HEK293 (cell line): ENCODE measurements at regions not wholly inside any gene's neighbourhood (a gene's known extent, or its start where the extent isn't known, plus 50 kb on each side); places are given as distances from the start of the nearest gene placed in this dataset.

Experiments used
- CTCF ChIA-PET: fragments of 350-600 bp; formaldehyde crosslinking; extraction: SDS; loops from one replicate; lab custom pipeline; 2021; ENCODE audit warnings: antibody characterized with exemption; lab: Yijun Ruan, JAX
- POLR2A ChIA-PET: fragments of 300-600 bp; formaldehyde crosslinking; extraction: SDS; loops from one replicate; lab custom pipeline; 2020; ENCODE audit warnings: antibody characterized with exemption, inconsistent platforms; lab: Yijun Ruan, JAX
- H3K27ac ChIP-seq: fragments of 200-500 bp; sonication (Bioruptor generic); 2 replicates; pipeline ENCODE4 v1.5.1; 2014; ENCODE audit warnings: low read depth, low read length, control low read depth, inconsistent platforms; ENCODE audit errors: extremely low read depth
- H3K36me3 ChIP-seq, 2 experiments: fragments of 200-500 bp in 1 of 2; sonication (Bioruptor generic) in 1 of 2; 1 replicate in 1 of 2; 2 replicates in 1 of 2; pipeline ENCODE4 v1.5.1; 2014 to 2017; ENCODE audit warnings: inconsistent platforms in 2 of 2, low read length in 2 of 2; ENCODE audit not compliant: control insufficient read depth in 2 of 2, insufficient read depth in 1 of 2
- H3K4me1 ChIP-seq: fragments of 200-500 bp; sonication (Bioruptor generic); 2 replicates; pipeline ENCODE4 v1.5.1; 2014; ENCODE audit warnings: mild to moderate bottlenecking, low read length, inconsistent platforms; ENCODE audit not compliant: control insufficient read depth, insufficient read depth
- H3K4me3 ChIP-seq: 2 replicates; pipeline ENCODE4 v1.5.1; 2011; ENCODE audit warnings: low read depth, mild to moderate bottlenecking, control low read depth, low read length, moderate library complexity
- H3K9me3 ChIP-seq: fragments of 200-500 bp; sonication (Bioruptor generic); 2 replicates; pipeline ENCODE4 v1.5.1; 2014; ENCODE audit warnings: low read depth, low read length, inconsistent platforms; ENCODE audit not compliant: control insufficient read depth, insufficient read depth
- BCL11B ChIP-seq: fragments of 450-650 bp; formaldehyde crosslinking; IDR thresholded peaks from 2 replicates; pipeline ENCODE4 v1.5.1; 2016; ENCODE audit warnings: low read depth, missing biosample characterization, missing genetic modification characterization
- GFI1B ChIP-seq: fragments of 450-650 bp; formaldehyde crosslinking; IDR thresholded peaks from 2 replicates; pipeline ENCODE4 v1.5.1; 2016; ENCODE audit warnings: missing biosample characterization, missing genetic modification characterization
- HIC1 ChIP-seq: fragments of 450-650 bp; formaldehyde crosslinking; IDR thresholded peaks from 2 replicates; pipeline ENCODE4 v1.5.1; 2016; ENCODE audit warnings: missing biosample characterization, missing genetic modification characterization
- HOXA7 ChIP-seq: sonication (generic); formaldehyde crosslinking; IDR thresholded peaks from 2 replicates; pipeline ENCODE4 v1.8.1; 2022; ENCODE audit warnings: missing genetic modification reagents, borderline replicate concordance
- KLF16 ChIP-seq: fragments of 450-650 bp; formaldehyde crosslinking; IDR thresholded peaks from 2 replicates; pipeline ENCODE4 v1.5.1; 2017; ENCODE audit warnings: missing biosample characterization, missing genetic modification characterization
- OSR2 ChIP-seq: fragments of 450-650 bp; formaldehyde crosslinking; IDR thresholded peaks from 2 replicates; pipeline ENCODE4 v1.5.1; 2016; ENCODE audit warnings: missing biosample characterization, missing genetic modification characterization
- PBX3 ChIP-seq: sonication (generic); formaldehyde crosslinking; IDR thresholded peaks from 2 replicates; pipeline ENCODE4 v1.8.1; 2022; ENCODE audit warnings: mild to moderate bottlenecking, moderate library complexity, missing genetic modification reagents
- SALL2 ChIP-seq: fragments of 450-650 bp; formaldehyde crosslinking; IDR thresholded peaks from 2 replicates; pipeline ENCODE4 v1.5.0; 2017; ENCODE audit warnings: missing biosample characterization, mild to moderate bottlenecking, missing genetic modification characterization, borderline replicate concordance
- SCRT2 ChIP-seq: fragments of 450-650 bp; formaldehyde crosslinking; IDR thresholded peaks from 2 replicates; pipeline ENCODE4 v1.5.1; 2016; ENCODE audit warnings: missing biosample characterization, missing genetic modification characterization
- SP7 ChIP-seq: fragments of 450-650 bp; formaldehyde crosslinking; IDR thresholded peaks from 2 replicates; pipeline ENCODE4 v1.5.1; 2016; ENCODE audit warnings: missing biosample characterization, missing genetic modification characterization
- TRIM28 ChIP-seq: IDR thresholded peaks from 2 replicates; pipeline ENCODE4 v1.6.1; 2011; ENCODE audit warnings: low read length, control low read depth, borderline replicate concordance
- ZBTB11 ChIP-seq: fragments of 450-650 bp; formaldehyde crosslinking; conservative IDR thresholded peaks from 2 replicates; pipeline ENCODE4 v1.5.1; 2016; ENCODE audit warnings: low read depth, missing biosample characterization, missing genetic modification characterization
- ZBTB6 ChIP-seq: fragments of 450-650 bp; formaldehyde crosslinking; IDR thresholded peaks from 2 replicates; pipeline ENCODE4 v1.5.1; 2017; ENCODE audit warnings: missing biosample characterization, missing genetic modification characterization
- ZNF10 ChIP-seq: fragments of 450-650 bp; formaldehyde crosslinking; IDR thresholded peaks from 2 replicates; pipeline ENCODE4 v1.5.1; 2017; ENCODE audit warnings: missing biosample characterization, missing genetic modification characterization
- ZNF132 ChIP-seq: fragments of 450-650 bp; formaldehyde crosslinking; IDR thresholded peaks from 2 replicates; pipeline ENCODE4 v1.5.1; 2017; ENCODE audit warnings: missing biosample characterization, missing genetic modification characterization, borderline replicate concordance
- ZNF140 ChIP-seq: fragments of 450-650 bp; formaldehyde crosslinking; IDR thresholded peaks from 2 replicates; pipeline ENCODE4 v1.5.1; 2016; ENCODE audit warnings: missing biosample characterization, missing genetic modification characterization
- ZNF146 ChIP-seq: fragments of 450-650 bp; formaldehyde crosslinking; IDR thresholded peaks from 2 replicates; pipeline ENCODE4 v1.5.1; 2016; ENCODE audit warnings: missing biosample characterization, missing genetic modification characterization
- ZNF169 ChIP-seq: fragments of 450-650 bp; formaldehyde crosslinking; IDR thresholded peaks from 2 replicates; pipeline ENCODE4 v1.5.1; 2016; ENCODE audit warnings: missing biosample characterization, missing genetic modification characterization
- ZNF266 ChIP-seq: fragments of 450-650 bp; formaldehyde crosslinking; IDR thresholded peaks from 2 replicates; pipeline ENCODE4 v1.5.1; 2016; ENCODE audit warnings: missing biosample characterization, missing genetic modification characterization, low read depth
- ZNF354C ChIP-seq: fragments of 450-650 bp; formaldehyde crosslinking; IDR thresholded peaks from 2 replicates; pipeline ENCODE4 v1.5.1; 2016; ENCODE audit warnings: missing biosample characterization, missing genetic modification characterization, low read depth, borderline replicate concordance
- ZNF391 ChIP-seq: fragments of 450-650 bp; formaldehyde crosslinking; IDR thresholded peaks from 2 replicates; pipeline ENCODE4 v1.5.1; 2016; ENCODE audit warnings: low read depth, missing biosample characterization, missing genetic modification characterization, borderline replicate concordance
- ZNF548 ChIP-seq: fragments of 450-650 bp; formaldehyde crosslinking; IDR thresholded peaks from 2 replicates; pipeline ENCODE4 v1.5.1; 2016; ENCODE audit warnings: missing biosample characterization, missing genetic modification characterization
- ZNF600 ChIP-seq: fragments of 450-650 bp; formaldehyde crosslinking; IDR thresholded peaks from 2 replicates; pipeline ENCODE4 v1.5.1; 2016; ENCODE audit warnings: missing biosample characterization, missing genetic modification characterization
- ZNF658 ChIP-seq: fragments of 450-650 bp; formaldehyde crosslinking; IDR thresholded peaks from 2 replicates; pipeline ENCODE4; 2016; ENCODE audit warnings: missing biosample characterization, missing genetic modification characterization
- ZNF670 ChIP-seq: fragments of 450-650 bp; formaldehyde crosslinking; IDR thresholded peaks from 2 replicates; pipeline ENCODE4 v1.5.1; 2016; ENCODE audit warnings: missing biosample characterization, missing genetic modification characterization, low read depth
- ZNF747 ChIP-seq: fragments of 450-650 bp; formaldehyde crosslinking; IDR thresholded peaks from 2 replicates; pipeline ENCODE4 v1.5.1; 2016; ENCODE audit warnings: missing biosample characterization, missing genetic modification characterization
- ZNF785 ChIP-seq: fragments of 450-650 bp; formaldehyde crosslinking; IDR thresholded peaks from 2 replicates; pipeline ENCODE4 v1.5.1; 2016; ENCODE audit warnings: missing biosample characterization, missing genetic modification characterization
- ZNF837 ChIP-seq: fragments of 450-650 bp; formaldehyde crosslinking; IDR thresholded peaks from 2 replicates; pipeline ENCODE4 v1.5.1; 2016; ENCODE audit warnings: missing biosample characterization, missing genetic modification characterization
- ZSCAN16 ChIP-seq: fragments of 450-650 bp; formaldehyde crosslinking; IDR thresholded peaks from 2 replicates; pipeline ENCODE4 v1.5.1; 2016; ENCODE audit warnings: missing biosample characterization, missing genetic modification characterization

- Histone ChIP-seq H3K4me1 (no peaks in the 10 kb centered on the region), H3K27ac (no peak overlapping the region), H3K9me3 (no peaks in the 10 kb centered on the region), H3K4me3 (no peak overlapping the region), H3K36me3 (no peaks in the 10 kb centered on the region)
- ChIA-PET POLR2A (no interaction called here), CTCF (no interaction called here)
- no peak for TF ChIP-seq ZNF548
- TF ChIP-seq ZNF658 (tag by site-specific recombination), result no peak
- TF ChIP-seq HIC1 (tag by site-specific recombination), result no peak
- no peak for TF ChIP-seq KLF16 (tag by site-specific recombination)
- no peak for TF ChIP-seq ZNF10 (tag by site-specific recombination)
- no peak for TF ChIP-seq ZNF747
- no peak for TF ChIP-seq GFI1B
- TF ChIP-seq SALL2 (tag by site-specific recombination), result no peak
- no peak for TF ChIP-seq OSR2 (tag by site-specific recombination)
- no peak for TF ChIP-seq ZNF146 (tag by site-specific recombination)
- no peak for TF ChIP-seq ZNF600
- TF ChIP-seq BCL11B, result no peak
- no peak for TF ChIP-seq ZSCAN16 (tag by site-specific recombination)
- TF ChIP-seq ZNF354C, result no peak
- TF ChIP-seq ZNF670 (tag by site-specific recombination), result no peak
- TF ChIP-seq ZNF169 (tag by site-specific recombination), result no peak
- TF ChIP-seq ZNF140 (tag by site-specific recombination), result no peak
- TF ChIP-seq ZBTB6, result no peak
- no peak for TF ChIP-seq ZNF391 (tag by site-specific recombination)
- TF ChIP-seq ZNF785, result no peak
Measured at GRCh38 chr18:68519336-68519735, 195.6 kb downstream of the TMX3 start.

GRCh38 chr18:68509902-68510301 is 205.0 kb downstream of the TMX3 start:
- CTCF ChIA-PET, result no interaction called here

GRCh38 chr18:68507781-68508180 is 207.1 kb downstream of the TMX3 start:
- no peaks in the 10 kb centered on the region for H3K9me3 ChIP-seq
- no peak overlapping the region for H3K4me3 ChIP-seq
- CTCF ChIA-PET, result interaction anchor here (0.7 kb wide), 1 partner anchor 342 kb away, joined by 3 read pairs; no protein-coding TSS in a partner anchor
- no peaks in the 10 kb centered on the region for H3K4me1 ChIP-seq
- no peaks in the 10 kb centered on the region for H3K36me3 ChIP-seq
- no peak overlapping the region for H3K27ac ChIP-seq
- POLR2A ChIA-PET, result no interaction called here
- no peak for TF ChIP-seq SP7 (tag by site-specific recombination)
- TF ChIP-seq SCRT2 (tag by site-specific recombination), result no peak
- no peak for TF ChIP-seq ZNF266 (tag by site-specific recombination)
- TF ChIP-seq PBX3 (CRISPR knock-in tag), result no peak
- TF ChIP-seq HOXA7 (CRISPR knock-in tag), result no peak
- no peak for TF ChIP-seq ZBTB11 (tag by site-specific recombination)
- TF ChIP-seq TRIM28, result no peak
- TF ChIP-seq SALL2 (tag by site-specific recombination), result no peak
- no peak for TF ChIP-seq ZNF837 (tag by site-specific recombination)

More at GRCh38 chr18:68509902-68510301, 205.0 kb downstream of the TMX3 start:
- Histone ChIP-seq H3K4me1 (no peaks in the 10 kb centered on the region), H3K36me3 (no peaks in the 10 kb centered on the region), H3K9me3 (no peaks in the 10 kb centered on the region), H3K4me3 (no peak overlapping the region), H3K27ac (no peak overlapping the region)
- no peak for TF ChIP-seq ZNF132
- POLR2A ChIA-PET, result no interaction called here
